Breast epithelium (tissue), 4 donors: ENCODE measurements at regions not wholly inside any gene's neighbourhood (a gene's known extent, or its start where the extent isn't known, plus 50 kb on each side); places are given as distances from the start of the nearest gene placed in this dataset.

Source experiments
- DNase-seq, 2 donors: peaks; one replicate each; pipeline ENCODE4 v3.0.0-alpha.2; 2019; ENCODE audit warnings: low spot score in 2 of 2
- H3K27ac ChIP-seq, 2 donors: fragments of 200-600 bp; sonication (generic) in 1 of 2; one replicate each; pipeline ENCODE4 v1.5.1; 2016 to 2019; ENCODE audit warnings: mild to moderate bottlenecking in 1 of 2
- H3K27me3 ChIP-seq, 2 donors: fragments of 200-600 bp; sonication (generic) in 1 of 2; one replicate each; pipeline versions ENCODE4 v1.5.1 to v1.6.0; 2017 to 2019; ENCODE audit warnings: control low read depth in 1 of 2, mild to moderate bottlenecking in 1 of 2
- H3K36me3 ChIP-seq: fragments of 200-600 bp; one replicate; pipeline ENCODE4 v1.5.1; 2019
- H3K4me1 ChIP-seq, 2 donors: fragments of 200-600 bp; sonication (generic); one replicate each; pipeline ENCODE4 v1.5.1; 2016 to 2019; ENCODE audit warnings: control low read depth in 1 of 2
- H3K4me3 ChIP-seq, 3 donors: fragments of 200-600 bp; sonication (generic); 1 replicate in 2 of 3; 2 replicates in 1 of 3; pipeline ENCODE4 v1.5.1; 2016 to 2019; ENCODE audit warnings: mild to moderate bottlenecking in 3 of 3, moderate library complexity in 2 of 3
- H3K9me3 ChIP-seq, 2 donors: fragments of 200-600 bp; sonication (generic) in 1 of 2; one replicate each; pipeline ENCODE4 v1.5.1; 2016 to 2019; ENCODE audit warnings: control low read depth in 1 of 2
- POLR2A ChIP-seq: fragments of 450-650 bp; IDR thresholded peaks from one replicate; pipeline ENCODE4 v1.6.1; 2016; ENCODE audit warnings: antibody characterized with exemption, mild to moderate bottlenecking, moderate library complexity
- POLR2AphosphoS5 ChIP-seq, 3 donors: sonication (generic); formaldehyde crosslinking; IDR thresholded peaks; one replicate each; pipeline ENCODE4 v1.6.1; 2017; ENCODE audit warnings: antibody characterized with exemption in 3 of 3
- intact Hi-C: fragments of 100-400 bp; cut with DNase I; formaldehyde crosslinking; loops from one replicate; pipeline ENCODE4 v1.15.1; 2023; ENCODE audit warnings: low total_unique reads
- TF ChIP-seq, protein P1 (sequence below), 3 donors: fragments of 450-650 bp; IDR thresholded peaks; one replicate each; pipeline ENCODE4 v1.5.1; 2016 to 2017; ENCODE audit warnings: antibody characterized with exemption in 3 of 3, mild to moderate bottlenecking in 3 of 3, moderate library complexity in 3 of 3

DNA sequence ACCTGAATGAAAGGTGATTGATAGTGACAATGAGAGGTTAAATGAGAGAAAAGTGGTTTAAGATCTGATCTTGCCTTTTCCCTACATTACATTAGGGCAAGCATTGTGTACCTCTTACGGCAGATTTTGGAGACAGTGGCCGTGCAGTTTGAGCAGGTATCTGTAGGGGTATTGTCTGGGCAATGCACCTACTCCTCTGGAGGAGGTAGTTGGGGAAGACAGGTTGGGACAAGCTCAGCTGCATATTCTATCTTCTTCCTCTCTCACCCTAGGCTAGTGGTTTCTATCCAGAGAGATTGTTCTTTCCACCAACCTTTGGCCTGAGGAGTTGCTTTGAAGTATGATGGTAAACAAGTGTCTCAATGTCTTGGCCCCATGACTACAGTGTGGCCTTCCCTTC is 323.2 kb downstream of the CYP26B1 start:
- no peak for DNase-seq
- Histone ChIP-seq H3K36me3 (no peaks in the 10 kb centered on the region), H3K9me3 (peaks cover 0 to 12% of the 10 kb centered on the region in 2 donors), H3K27me3 (no peaks in the 10 kb centered on the region), H3K4me3 (no peak overlapping the region), H3K4me1 (no peaks in the 10 kb centered on the region), H3K27ac (no peak overlapping the region)
- intact Hi-C loops: no loop called here
- TF ChIP-seq POLR2AphosphoS5 (IDR thresholded peaks at IDR 0.05) (no peak), POLR2A (no peak)
- TF ChIP-seq, protein P1, sequence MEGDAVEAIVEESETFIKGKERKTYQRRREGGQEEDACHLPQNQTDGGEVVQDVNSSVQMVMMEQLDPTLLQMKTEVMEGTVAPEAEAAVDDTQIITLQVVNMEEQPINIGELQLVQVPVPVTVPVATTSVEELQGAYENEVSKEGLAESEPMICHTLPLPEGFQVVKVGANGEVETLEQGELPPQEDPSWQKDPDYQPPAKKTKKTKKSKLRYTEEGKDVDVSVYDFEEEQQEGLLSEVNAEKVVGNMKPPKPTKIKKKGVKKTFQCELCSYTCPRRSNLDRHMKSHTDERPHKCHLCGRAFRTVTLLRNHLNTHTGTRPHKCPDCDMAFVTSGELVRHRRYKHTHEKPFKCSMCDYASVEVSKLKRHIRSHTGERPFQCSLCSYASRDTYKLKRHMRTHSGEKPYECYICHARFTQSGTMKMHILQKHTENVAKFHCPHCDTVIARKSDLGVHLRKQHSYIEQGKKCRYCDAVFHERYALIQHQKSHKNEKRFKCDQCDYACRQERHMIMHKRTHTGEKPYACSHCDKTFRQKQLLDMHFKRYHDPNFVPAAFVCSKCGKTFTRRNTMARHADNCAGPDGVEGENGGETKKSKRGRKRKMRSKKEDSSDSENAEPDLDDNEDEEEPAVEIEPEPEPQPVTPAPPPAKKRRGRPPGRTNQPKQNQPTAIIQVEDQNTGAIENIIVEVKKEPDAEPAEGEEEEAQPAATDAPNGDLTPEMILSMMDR (IDR thresholded peaks at IDR 0.05): no peak

DNA sequence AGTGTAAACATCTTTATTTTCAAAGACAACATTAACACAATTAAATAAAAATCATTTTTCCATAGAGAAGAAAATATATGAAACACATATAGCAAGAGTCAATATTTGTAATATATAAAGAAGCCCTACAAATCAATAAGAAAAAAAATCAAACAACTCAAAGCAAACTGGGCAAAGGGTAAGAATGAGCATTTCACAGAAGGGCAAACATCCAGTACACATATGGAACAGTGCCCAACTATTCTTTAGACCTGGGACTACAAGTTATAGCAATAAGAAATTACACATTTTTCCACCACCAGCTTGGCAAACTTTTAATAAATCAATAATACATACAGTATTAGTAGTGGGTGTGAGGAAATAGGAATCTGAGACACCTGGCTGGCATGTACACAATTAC is 324.1 kb downstream of the CYP26B1 start:
- intact Hi-C loops: no loop called here
- Histone ChIP-seq H3K4me1 (no peaks in the 10 kb centered on the region), H3K9me3 (peaks cover 0 to 12% of the 10 kb centered on the region in 2 donors)

DNA sequence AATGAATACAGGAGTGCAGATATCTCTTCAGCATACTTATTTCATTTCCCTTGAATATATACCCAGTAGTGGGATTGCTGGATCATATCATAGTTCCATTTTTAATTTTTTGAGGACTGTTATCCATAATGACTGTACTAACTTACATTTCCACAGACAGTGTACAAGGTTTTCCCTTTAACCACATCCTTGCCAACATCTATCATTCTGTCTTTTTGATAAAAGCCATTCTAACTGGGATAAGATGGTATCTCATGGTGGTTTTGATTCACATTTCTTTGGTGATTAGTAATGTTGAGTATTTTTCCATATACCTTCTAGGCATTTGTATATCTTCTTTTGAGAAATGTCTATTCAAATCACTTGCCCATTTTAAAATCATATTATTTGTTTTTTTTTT is 325.2 kb downstream of the CYP26B1 start:
- H3K4me3 ChIP-seq: no peak overlapping the region
- no peaks in the 10 kb centered on the region for H3K4me1 ChIP-seq
- H3K9me3 ChIP-seq: peaks cover 0 to 12% of the 10 kb centered on the region in 2 donors
- intact Hi-C loops: no loop called here
- DNase-seq: no peak
- no peak for TF ChIP-seq POLR2AphosphoS5 (IDR thresholded peaks at IDR 0.05)
- TF ChIP-seq POLR2A: no peak
- TF ChIP-seq, protein P1 (IDR thresholded peaks at IDR 0.05): no peak
- H3K27me3 ChIP-seq: no peaks in the 10 kb centered on the region
- H3K27ac ChIP-seq: no peak overlapping the region
- H3K36me3 ChIP-seq: no peaks in the 10 kb centered on the region

More for the DNA sequence above, 324.1 kb downstream of the CYP26B1 start:
- TF ChIP-seq POLR2A (no peak), POLR2AphosphoS5 (IDR thresholded peaks at IDR 0.05) (no peak)
- TF ChIP-seq, protein P1 (IDR thresholded peaks at IDR 0.05): no peak
- Histone ChIP-seq H3K27me3 (no peaks in the 10 kb centered on the region), H3K36me3 (no peaks in the 10 kb centered on the region), H3K4me3 (no peak overlapping the region), H3K27ac (no peak overlapping the region)
- no peak for DNase-seq

DNA sequence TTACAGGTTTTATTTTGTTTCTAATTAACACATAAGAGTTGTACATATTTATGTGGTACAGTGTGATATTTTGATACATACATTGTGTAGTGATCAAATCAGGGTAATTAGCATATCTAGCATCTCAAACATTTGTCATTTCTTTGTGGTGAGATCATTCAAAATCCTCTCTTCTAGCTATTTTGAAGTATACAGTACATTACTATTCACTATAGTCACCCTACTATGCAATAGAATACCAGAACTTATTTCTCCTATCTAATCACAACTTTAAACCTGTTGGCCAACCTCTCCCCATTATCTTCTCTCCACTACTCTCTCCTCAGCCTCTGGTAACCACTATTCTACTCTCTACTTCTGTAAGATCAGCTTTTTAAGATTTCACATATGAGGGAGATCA is 325.8 kb downstream of the CYP26B1 start:
- no peak overlapping the region for H3K4me3 ChIP-seq
- TF ChIP-seq, protein P1 (IDR thresholded peaks at IDR 0.05): no peak
- no peak for TF ChIP-seq POLR2A
- no peak for TF ChIP-seq POLR2AphosphoS5 (IDR thresholded peaks at IDR 0.05)
- DNase-seq: no peak
- peaks cover 0 to 12% of the 10 kb centered on the region in 2 donors for H3K9me3 ChIP-seq
- no peaks in the 10 kb centered on the region for H3K27me3 ChIP-seq
- no peaks in the 10 kb centered on the region for H3K4me1 ChIP-seq
- no peaks in the 10 kb centered on the region for H3K36me3 ChIP-seq
- no peak overlapping the region for H3K27ac ChIP-seq
- intact Hi-C loops: no loop called here

DNA sequence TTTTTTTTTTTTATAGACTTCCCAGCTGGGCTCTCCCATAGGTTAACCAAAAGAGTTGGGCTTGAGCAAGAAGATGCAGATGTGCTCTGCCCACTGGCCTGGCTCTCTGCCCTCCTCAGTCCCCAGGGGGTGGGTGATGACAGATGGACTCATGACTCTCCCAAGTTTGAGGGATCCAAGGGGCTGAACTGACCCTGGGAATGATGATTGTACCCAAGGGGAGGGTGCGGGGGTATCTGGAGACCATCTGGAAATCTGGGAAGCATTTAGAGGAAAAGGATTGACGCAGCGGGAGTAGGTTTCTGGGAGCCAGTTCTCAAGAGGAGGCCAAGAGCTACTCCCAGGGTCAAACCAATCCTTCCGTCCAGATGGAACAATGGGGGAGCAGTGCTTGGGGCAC is 330.8 kb downstream of the CYP26B1 start:
- TF ChIP-seq, protein P1 (IDR thresholded peaks at IDR 0.05): no peak
- no peak for TF ChIP-seq POLR2AphosphoS5 (IDR thresholded peaks at IDR 0.05)
- TF ChIP-seq POLR2A: no peak
- no peak overlapping the region for H3K4me3 ChIP-seq
- H3K27me3 ChIP-seq: no peaks in the 10 kb centered on the region
- no peaks in the 10 kb centered on the region for H3K9me3 ChIP-seq
- no peak for DNase-seq
- intact Hi-C loops: no loop called here
- no peak overlapping the region for H3K27ac ChIP-seq
- H3K4me1 ChIP-seq: no peaks in the 10 kb centered on the region
- no peaks in the 10 kb centered on the region for H3K36me3 ChIP-seq
